ENCODE measurements at regions not wholly inside any gene's neighbourhood (a gene's known extent, or its start where the extent isn't known, plus 50 kb on each side); places are given as distances from the start of the nearest gene placed in this dataset.

DNA sequence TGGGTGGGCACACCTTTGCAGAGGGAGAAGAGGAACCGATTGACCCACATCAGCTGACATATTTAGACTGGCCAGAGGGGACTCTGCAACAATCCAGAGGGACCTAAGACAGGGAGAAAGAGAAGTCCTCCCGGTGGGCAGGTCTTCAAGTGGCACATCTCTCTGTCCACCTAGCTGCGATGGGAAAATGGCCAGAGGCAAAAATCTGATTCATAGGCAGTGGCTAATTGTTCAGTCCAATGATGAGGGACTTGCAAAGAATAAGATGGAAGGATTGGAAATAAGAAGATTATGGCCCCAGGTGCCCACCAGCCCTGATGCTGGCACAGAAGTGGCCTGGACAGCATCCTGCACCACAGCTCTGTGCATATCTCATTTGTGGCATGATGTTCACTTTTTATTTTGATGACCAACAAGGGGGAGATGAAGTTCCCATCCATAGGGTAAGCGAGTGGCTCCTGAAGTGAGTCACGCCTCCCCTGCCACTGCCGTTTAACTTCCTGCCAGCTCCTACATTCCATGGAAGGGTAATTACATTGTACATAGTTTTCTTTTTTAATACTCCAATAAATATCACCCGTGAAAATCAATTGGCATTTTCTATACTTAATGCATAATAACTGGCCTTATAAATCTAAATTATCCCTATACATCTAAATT is 659.6 kb downstream of the MATN1 start:
- DNase-seq = no peak

DNA sequence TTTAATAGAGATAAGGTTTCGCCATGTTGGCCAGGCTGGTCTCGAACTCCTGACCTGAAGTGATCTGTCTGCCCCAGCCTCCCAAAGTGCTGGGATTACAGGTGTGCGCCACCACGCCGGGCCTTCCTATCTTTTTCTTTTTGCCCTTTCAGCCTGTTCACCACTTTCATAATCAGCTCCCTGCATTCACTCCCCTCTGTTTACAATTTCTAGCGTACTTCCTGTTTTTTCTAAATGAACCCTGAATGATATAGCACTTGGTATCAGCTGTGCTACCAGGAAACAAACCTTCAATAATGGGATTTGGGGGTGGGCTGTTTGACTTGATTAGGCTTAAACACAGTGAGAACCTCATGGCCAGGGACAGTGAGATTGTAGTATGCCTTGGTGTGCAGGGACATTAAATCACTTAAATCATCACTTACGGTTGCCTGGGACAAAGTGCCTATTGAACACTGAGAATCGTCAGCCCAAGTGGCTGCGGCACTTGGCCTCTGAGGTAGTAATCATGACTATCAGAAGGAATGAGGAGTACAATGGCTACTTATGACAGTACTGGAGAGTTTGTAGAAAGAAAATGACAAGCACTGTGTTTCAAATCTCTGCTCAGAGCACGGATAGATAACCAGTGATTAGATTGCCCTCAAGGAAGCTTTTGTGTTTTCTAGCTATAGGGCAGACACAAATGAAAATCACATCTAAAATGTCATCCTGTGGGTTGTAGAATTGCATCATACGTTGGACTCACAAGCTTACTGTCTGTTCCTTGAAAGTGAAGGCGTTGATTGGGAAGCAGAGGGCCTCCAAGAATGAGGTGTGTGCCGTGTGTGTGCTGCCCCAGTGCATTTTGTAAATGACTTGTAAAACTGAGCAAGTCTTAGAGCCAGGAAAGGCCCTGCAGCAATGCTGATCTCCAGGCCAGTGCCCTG is 661.8 kb downstream of the MATN1 start:
- no peak for DNase-seq

DNA sequence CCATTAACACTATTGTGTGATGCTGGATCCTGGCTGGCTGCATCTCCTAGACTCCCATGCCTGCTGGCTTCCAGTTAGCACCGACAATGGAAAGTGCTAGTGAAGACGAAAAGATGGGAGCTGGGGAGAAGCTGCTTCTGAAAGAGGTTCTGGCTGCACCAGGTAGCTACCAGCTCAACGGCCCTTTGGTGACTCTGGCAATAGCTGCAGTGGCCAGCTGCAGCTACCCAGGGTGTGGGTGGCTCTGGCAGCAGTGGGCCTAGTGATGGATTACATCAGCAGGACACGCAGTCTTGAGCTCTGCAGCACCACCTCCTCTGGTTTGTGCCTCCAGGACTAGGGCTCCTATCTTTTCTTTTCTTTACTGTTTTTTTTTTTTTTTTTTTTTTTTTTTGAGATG is 662.6 kb downstream of the MATN1 start:
- no peak for DNase-seq

DNA sequence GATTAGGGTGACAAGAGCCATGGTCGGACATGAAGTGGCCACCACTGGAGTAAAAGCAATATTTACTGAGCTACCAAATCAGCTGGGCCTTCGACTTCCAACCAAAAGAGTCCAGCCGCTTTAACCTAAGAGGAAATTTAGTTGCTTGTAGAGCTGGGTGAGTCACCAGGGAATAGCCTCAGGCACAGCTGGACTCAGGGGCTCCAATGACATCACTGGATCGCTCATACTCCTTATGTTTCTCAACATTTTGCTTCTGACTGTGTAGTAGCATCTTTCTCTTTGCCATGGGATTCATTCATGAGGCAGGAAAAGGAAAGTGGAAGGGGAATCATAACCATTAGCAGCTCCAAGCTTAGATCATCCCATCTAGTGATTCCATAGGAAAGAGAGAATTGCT is 664.4 kb downstream of the MATN1 start:
- no peak for DNase-seq

DNA sequence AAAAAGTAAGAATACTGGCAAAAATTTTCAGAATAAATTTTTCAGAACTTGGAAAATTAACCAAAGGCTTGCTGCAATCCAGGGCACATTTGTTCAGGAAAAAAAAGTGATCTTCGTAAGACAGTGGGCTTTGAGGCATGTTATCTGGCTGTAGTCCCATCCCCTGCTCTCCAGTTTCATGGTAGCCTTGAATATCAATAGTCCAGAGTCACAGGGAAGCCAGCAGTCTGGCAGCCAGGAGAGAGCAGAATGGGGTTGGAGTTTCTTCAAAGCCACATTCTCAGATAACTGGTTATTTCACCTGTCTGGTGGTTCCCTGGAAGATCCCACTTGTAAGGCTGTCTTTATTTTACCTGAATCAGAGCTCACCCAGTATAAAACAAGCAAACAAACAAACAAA is 669.3 kb downstream of the MATN1 start:
- no peak for DNase-seq

DNA sequence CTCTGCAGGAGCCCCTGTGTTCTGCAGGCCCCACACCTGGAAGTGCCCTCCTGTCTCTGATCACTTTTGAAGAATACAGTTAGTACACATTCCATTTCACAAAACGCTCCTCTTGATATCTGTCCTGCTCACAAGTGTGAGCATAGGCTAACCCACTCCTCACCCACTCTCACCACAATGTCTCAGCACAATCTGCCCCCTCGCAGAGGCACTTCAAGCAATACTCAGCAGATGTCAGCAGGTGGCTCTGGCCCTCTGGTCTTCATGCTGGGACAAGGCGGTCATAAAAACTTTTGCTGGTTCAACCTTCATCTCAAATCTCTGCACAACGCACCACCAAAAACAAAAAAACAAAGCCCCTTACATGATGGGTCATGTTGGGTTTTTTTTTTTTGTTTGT is 671.2 kb downstream of the MATN1 start:
- no peak for DNase-seq

DNA sequence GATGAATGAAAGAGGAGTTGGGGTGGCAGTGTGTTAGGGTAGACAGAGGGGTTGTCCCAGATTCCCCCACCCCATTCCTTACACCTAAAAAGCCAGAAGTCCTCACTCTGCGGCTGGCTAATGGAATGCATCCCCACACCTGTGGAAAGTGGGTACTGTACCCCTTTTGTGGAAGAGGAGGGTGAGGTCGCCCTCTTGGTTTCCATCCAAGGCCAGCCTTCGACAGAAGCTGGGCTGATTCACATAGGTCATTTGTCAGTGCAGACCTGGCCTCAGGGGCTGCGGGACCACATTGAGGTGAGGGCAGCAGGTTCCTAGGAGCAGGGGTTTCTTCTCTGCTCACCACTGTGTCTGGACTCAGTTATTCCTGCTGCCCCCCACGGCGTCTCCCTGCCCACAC is 671.6 kb downstream of the MATN1 start:
- no peak for DNase-seq

DNA sequence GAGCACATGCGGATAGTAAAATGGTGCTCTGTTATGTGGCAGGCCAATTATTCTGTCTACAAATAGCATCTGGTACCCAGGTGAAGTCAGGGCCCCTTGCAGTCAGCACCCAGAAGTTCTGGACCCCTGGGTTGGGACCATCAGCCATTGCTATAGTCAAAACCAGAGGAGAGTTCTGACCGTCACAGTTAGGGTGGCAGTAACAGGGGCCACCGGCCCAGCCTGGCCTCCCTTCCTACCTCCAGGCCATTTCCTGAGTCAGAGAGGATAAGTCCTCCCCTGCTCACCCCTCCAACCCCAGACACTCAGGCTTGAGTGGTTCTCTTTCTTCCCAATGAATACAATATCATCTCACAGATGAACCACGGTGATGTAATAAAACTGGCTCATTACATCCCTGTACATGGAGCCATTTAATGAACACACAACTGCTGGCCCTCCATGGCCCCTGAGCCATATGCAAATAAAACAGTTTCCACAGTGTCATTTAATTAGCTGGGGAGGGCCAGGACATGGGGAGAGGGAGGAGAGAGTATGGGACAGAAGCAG is 673.6 kb downstream of the MATN1 start:
- DNase-seq = no peak

DNA sequence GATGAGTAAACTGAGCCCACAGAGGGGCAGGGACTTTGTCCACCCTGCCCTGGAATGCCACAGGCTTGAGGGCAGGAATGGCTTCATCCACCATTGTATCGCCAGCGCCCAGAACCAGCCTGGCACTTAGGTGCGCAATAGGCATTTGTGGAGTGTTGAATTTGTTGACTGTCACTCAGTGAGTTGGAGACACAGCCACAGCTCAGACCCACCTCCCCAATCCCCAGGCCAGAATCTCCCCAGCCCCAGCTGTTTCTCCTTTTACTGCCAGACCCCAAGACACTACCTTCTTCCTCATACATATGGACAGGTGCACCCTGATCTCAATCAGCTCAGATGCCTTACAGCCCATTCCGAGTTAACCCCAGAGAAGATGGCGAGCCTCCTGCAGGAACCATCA is 674.5 kb downstream of the MATN1 start:
- DNase-seq = no peak

DNA sequence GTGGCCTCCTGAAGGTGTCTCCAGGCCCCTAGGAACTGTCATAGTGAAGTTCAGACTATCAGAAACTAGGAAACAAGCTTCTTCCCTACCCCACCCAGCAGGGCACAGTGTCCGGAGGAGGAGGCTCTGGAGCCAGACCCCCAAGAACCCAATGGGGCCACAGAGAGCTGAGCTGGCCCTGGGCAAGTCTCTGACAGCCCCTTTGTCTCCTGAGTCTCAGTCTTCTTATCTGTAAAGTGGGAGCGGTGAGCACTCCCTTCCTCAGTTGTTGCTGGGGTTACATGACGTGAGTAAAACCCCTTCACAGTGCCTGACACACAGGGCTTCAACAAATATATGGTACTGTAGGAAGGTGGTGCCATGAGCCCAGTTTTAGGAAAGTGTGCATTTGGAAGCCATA is 675.8 kb downstream of the MATN1 start:
- no peak for DNase-seq

DNA sequence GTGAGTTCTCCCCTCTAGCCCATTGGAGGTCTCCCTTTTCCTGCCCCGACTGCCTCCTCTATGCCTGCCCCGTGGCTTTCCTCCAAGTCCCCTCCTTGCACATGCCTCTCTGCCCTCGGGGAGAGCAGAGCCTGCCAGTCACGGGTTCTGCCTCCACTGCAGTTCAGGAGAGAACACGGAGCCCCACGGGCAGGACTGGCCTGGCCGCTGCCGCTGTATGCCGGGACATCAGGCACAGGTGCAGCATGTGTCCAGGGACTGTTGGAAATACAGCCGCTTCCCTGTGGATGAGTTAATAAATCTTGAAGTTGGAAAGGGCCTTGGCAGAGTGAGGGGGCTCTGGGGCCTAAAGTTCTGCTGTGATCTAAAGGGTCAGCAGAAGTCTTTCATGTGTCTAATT is 676.6 kb downstream of the MATN1 start:
- DNase-seq = no peak

DNA sequence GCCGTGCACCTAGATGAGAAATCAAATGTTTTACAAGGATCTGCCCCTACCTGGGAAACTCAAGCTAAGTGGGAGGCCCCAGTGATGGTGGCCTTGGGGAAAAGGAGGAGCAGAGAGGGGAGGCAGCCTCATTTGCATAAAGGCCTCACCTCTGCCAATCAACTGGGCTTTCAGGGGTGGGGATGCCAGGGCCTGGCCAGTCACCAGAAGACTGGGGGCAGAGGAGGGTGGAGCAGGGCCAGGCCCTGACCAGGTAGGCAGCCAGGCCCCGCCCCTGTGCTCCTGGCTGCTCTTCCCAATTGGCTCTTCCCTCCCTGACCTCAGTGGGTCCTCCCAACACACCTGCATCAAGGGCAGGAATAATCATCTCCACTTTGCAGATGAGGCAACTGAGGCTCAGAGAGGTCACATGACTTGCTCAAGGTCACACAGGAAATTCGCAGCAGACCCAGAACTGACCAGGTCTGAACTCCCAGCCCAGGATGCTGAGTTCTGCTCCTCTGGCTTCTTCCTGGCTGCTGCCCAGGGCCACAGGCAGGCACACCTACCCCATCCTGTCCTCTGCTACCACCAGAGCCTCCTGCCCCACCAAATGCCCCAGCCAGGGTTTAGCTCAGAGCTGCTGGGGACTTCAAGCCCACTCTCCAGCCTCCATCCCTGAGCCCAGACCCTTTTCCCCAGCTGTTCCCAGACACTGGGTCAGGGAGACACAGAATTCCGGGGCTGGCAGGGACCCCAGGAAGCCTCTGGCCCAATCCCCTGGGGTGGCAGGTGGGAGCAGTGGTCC is 677.9 kb downstream of the MATN1 start:
- no peak for DNase-seq

DNA sequence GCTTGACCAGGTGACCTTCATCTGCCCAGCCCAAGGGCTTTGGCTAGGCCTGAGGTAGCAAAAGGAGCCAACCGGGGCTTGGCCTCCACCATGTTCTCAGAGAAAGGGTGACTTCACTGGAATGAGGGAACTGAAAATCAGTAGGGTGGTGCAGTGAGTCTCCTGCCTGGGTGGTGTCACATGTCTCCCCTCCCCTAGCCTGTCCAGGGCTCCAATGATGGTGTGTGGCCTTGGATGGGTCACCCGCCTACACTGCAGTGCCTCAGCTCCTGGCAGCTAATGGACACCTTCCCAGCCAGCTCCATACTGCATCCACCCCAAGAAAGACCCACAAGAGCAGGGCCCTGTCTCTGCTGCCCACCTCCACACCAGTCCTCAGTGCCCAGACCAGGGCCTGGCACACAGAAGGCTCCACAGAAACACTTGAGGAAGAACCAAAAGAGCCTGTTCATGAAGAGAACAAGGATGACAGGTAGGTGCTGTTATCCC is 678.7 kb downstream of the MATN1 start:
- no peak for DNase-seq

DNA sequence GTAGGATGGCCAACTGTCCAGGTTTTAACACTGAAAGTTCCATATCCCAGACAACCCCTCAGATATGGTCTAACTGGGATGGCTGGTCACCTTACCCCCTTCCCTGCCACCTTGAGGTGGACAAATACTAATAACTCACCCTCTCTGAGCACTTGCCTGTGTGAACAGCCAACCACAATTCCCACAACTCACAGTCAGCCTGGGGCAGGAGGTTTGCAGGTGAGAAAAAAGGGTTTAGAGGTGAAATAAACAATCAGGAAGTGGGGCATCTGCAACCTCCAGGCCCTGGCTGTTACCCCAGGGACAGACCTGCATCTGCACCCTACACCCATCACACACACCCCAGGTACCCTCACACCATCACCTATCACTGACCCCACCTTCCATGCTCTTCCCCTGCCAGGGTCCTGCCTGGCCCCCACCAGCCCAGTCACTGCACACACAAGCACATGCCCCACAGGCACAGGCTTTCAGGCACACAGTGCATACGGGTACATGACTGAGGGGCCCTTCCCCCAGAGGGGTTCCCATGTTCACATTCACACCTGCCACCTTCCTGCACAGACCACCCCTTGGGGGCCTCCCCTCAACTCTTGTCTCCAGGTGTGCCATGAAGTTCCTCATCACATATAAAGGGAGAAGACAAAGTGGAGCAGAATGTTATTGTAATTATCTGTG is 679.5 kb downstream of the MATN1 start:
- no peak for DNase-seq

DNA sequence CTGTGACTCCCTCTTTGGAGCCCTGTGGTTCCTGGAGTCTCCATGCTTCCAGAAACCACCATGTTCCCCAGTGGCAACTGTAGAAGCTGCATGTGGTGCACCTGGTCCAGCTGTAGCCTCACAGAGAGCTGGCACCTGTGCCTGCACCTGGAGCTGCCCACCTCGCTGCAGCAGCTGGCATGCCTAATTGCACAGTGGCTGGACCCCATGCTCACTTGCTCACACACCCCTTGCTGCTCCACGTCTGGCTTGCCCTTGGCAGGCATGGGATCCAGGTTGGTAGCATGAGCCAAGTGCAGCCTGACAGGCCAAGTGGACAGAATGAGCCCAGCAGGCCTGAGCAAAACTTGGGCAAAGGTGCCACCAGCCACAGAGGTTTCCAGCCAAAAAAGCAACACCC is 680.1 kb downstream of the MATN1 start:
- no peak for DNase-seq

DNA sequence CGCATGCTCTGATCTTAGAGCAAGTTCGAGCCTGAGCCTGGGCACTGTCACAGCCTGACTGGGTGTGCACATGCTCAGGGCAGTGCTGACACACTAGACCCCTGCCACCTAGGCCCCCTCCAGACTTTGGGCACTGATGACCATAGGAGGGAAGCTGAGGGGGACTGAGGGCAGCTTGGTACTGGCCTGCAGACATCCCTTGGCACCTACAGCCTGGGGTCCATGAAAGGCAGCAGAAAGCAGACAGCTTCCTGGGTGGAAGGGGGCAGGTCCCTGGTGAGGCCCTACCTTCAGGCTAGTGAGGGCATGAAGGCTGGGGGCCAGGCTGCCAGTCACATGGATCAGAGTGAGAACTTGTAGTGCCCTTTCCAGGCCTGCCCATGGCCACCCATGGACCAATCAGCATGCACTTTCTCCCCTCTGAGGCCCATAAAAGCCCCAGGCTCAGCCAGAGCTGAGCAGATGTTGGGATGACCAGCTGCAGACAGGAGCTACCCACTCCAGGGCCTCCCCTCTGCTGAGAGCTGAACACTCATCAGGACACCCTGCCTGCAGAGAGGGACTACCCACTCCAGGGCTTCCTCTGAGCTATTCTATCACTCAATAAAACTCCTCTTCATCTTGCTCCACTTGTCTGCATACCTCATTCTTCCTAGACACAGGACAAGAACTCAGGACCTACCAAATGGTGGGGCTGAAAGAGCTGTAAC is 680.8 kb downstream of the MATN1 start:
- no peak for DNase-seq

DNA sequence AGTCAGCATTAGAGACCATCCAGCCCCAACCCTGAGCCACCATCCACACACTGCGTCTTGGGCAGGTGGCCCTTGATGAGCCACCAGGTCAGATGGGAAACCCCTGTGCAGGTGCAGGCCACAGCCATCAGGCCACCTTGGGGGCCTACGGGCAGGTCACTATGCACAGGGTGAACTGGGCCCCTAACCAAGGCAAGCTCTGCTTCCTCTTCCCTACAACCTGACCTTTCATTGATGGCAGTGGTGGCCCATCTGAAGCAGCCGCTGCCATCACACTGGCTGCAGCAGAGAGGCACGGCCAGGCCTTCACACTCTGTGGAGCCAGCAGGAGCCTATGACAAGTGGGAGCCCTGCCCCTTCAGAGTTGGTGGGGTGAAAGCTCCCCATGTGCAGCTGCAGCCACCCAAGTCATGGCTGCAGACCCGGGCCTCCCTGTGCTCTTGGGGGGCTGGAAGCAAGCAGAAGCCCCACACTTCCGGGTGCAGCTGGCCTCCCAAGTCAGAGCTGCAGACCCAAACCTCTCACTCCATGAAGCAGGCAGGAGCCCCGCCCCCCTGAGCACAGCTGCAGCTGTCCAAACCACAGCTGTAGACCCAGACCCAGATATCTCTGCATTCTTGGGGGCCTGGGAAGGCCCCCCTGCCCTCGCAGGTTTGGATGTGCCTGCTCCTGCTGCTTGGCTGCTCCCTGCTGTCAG is 681.5 kb downstream of the MATN1 start:
- DNase-seq = no peak

DNA sequence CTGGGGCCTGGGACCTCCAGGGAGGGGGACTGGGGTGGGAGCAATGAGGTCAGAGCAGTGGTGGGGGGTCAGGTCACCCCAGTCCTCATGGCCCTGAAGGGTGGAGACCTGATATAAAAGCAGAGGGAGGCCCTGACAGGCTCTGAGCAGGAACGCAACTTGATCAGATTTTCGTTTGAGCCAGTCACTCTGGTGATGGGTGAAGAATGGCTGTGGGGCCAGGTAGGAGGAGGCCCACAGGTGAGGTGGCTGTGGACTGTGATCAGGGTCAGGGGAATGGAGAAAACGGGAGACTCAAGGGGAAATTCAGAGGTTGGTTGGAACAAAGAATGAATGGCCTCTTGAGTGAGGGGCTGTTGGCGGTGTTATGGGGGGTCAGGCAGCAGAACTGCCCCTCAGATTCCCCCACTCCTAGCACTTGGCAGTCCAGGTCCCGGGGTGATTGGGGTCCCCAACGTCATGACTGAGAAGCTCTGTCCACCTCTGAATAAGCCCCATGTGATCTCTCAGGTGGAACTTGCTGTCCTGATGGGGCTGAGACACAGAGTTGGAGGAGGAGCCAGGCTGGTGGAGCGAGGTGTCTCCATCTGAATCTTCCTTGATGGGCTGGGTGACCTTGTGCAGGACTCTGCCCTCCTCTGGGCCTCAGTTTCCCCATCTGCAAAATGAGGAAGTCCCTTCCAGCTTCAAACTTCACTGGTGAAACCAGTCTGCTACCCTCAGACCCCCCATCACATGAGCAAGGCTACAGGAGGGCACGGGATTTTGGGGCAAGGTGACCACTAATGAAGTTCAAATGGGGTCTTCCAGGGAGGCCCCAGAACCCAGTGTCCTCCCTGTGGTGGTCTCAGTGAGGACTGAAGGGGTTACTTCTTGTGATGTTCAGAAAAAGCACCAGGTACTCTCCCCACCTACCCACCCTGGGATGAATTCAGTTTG is 683.0 kb downstream of the MATN1 start:
- DNase-seq = no peak

DNA sequence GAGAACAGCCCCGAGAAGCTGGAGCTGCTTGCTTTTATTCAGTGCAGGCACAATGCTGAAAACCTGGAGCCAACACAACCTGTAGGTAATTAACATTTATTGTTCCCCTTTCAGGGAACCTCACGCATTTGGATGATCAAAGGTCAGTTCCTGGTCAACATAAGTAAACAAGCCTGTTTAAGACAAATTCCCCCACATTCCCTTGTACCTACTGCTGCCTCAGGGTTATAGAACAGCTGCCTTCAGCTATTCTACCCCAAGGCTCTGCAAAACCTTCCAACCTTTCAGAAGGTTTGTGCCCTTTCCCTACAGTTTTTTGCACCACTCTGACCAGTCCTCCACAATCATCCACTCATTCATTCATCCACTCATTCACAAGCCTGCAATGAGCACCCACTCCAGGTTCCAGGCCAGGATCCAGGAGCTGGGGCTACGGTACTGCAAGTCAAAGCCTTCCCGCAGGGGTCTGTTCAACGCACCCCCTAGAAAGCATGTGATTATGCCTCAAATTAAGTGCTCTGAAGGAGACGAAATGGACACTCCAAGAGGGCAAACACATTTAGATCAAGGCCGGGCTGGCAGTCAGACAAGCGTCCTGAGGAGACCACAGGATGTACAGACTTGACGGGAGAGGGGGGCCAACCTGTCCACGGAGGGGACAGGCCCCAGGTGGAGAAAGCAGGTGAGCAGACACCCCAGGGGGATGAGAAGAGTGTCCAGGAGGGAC is 683.9 kb downstream of the MATN1 start:
- no peak for DNase-seq
